ENCODE measurements at regions not wholly inside any gene's neighbourhood (a gene's known extent, or its start where the extent isn't known, plus 50 kb on each side); places are given as distances from the start of the nearest gene placed in this dataset.

GRCh38 chr19:29292562-29292961, 79.6 kb upstream of the UQCRFS1 start:
- TF ChIP-seq, protein P1, sequence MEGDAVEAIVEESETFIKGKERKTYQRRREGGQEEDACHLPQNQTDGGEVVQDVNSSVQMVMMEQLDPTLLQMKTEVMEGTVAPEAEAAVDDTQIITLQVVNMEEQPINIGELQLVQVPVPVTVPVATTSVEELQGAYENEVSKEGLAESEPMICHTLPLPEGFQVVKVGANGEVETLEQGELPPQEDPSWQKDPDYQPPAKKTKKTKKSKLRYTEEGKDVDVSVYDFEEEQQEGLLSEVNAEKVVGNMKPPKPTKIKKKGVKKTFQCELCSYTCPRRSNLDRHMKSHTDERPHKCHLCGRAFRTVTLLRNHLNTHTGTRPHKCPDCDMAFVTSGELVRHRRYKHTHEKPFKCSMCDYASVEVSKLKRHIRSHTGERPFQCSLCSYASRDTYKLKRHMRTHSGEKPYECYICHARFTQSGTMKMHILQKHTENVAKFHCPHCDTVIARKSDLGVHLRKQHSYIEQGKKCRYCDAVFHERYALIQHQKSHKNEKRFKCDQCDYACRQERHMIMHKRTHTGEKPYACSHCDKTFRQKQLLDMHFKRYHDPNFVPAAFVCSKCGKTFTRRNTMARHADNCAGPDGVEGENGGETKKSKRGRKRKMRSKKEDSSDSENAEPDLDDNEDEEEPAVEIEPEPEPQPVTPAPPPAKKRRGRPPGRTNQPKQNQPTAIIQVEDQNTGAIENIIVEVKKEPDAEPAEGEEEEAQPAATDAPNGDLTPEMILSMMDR (IDR thresholded peaks at IDR 0.05): no peak
- Histone ChIP-seq H3K4me1 (no peaks in the 10 kb centered on the region), H3K36me3 (no peaks in the 10 kb centered on the region), H3K9me3 (no peaks in the 10 kb centered on the region), H3K27me3 (no peaks in the 10 kb centered on the region), H3K27ac (no peak overlapping the region), H3K4me3 (no peak overlapping the region)
- no peak for DNase-seq (ENCODE audit: low spot score)

GRCh38 chr19:29293292-29293691, 80.3 kb upstream of the UQCRFS1 start:
- H3K27me3 ChIP-seq: no peaks in the 10 kb centered on the region
- DNase-seq (ENCODE audit: low spot score): no peak

DNA sequence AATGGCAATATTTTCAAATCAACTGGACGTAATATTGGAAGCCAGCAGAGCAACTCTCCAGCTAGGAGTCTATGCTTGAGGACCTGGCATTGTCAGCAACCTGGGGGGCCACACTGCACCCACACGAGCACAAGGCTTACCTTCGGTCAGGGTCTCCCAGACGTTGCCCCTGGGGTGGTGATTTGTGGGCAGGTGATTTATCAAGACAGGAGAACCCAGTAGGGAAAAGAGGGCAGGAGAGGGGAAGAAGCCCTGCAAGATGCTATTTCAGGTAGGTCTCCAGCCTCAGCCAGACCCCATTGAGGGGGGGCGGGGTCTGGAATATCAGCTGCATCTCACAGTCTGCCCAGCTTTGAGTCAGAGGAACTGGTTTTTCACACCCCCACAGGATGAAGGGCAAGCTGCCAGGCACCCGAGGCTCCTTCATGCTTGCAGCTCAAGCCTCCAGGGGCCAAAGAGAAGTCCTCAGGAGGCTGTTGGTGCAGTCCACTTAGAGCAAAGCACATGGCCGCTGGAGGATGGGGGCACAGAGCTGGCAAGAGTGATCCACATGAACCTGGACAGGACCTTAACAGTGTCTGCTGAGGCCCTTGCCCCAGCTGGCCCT, 80.9 kb upstream of the UQCRFS1 start:
- no peak overlapping the region for H3K4me3 ChIP-seq
- TF ChIP-seq, protein P1 (IDR thresholded peaks at IDR 0.05): no peak
- DNase-seq (ENCODE audit: low spot score): no peak
- H3K27ac ChIP-seq: no peak overlapping the region
- no peaks in the 10 kb centered on the region for H3K27me3 ChIP-seq
- no peaks in the 10 kb centered on the region for H3K9me3 ChIP-seq
- H3K36me3 ChIP-seq: no peaks in the 10 kb centered on the region
- H3K4me1 ChIP-seq: no peaks in the 10 kb centered on the region

More at GRCh38 chr19:29293292-29293691, 80.3 kb upstream of the UQCRFS1 start:
- H3K4me1 ChIP-seq: no peaks in the 10 kb centered on the region
- TF ChIP-seq, protein P1 (IDR thresholded peaks at IDR 0.05): no peak
- H3K9me3 ChIP-seq: no peaks in the 10 kb centered on the region
- H3K36me3 ChIP-seq: no peaks in the 10 kb centered on the region
- no peak overlapping the region for H3K27ac ChIP-seq
- no peak overlapping the region for H3K4me3 ChIP-seq

DNA sequence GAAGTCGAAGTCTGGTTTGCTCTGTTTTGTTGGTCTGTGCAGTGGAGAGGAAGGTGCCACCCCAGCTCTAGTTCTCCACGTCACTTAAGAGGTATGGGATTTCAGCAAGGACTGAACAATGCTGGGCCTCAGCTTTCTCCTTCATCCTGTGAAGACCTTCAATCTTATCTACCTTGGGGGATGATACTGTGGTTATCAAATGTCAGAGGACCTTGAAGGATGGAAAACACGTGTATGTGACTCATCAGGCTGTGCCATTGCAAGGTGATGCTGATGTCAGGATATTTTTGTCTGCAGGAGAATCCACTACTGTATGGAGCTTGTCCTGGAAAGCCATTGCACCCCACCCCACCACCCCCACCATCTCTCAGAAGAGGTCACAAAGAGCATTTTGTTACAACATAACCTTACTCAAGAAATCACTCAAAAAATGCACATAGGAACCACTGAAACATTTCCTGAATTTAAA, 81.4 kb upstream of the UQCRFS1 start:
- no peaks in the 10 kb centered on the region for H3K9me3 ChIP-seq
- no peak overlapping the region for H3K4me3 ChIP-seq
- no peaks in the 10 kb centered on the region for H3K27me3 ChIP-seq
- DNase-seq (ENCODE audit: low spot score): no peak
- no peaks in the 10 kb centered on the region for H3K4me1 ChIP-seq
- TF ChIP-seq, protein P1 (IDR thresholded peaks at IDR 0.05): no peak
- H3K27ac ChIP-seq: no peak overlapping the region
- H3K36me3 ChIP-seq: no peaks in the 10 kb centered on the region

DNA sequence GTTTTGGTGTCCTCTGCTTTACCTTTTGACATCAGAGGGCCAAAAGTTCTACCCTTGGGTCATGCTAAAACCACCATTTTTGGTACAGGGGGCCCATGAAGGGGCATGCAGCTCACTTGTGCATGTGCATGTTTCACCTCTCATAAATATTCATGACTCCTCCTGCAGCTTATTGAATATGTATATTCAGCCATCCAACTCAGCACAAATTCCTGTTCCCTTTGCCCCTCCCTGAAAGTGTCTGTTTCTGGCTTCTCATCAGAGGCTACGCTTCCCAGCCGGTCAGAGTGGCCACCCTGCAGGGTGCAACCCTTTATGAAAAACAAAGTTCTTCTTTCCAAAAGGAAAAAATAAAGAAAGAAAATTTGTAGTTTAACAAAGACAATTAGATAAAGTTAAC, 82.3 kb upstream of the UQCRFS1 start:
- no peaks in the 10 kb centered on the region for H3K27me3 ChIP-seq

More for the DNA sequence above, 82.3 kb upstream of the UQCRFS1 start:
- H3K4me3 ChIP-seq: no peak overlapping the region
- TF ChIP-seq, protein P1 (IDR thresholded peaks at IDR 0.05): no peak
- H3K27ac ChIP-seq: no peak overlapping the region
- no peaks in the 10 kb centered on the region for H3K4me1 ChIP-seq
- no peak for DNase-seq (ENCODE audit: low spot score)
- H3K36me3 ChIP-seq: no peaks in the 10 kb centered on the region
- no peaks in the 10 kb centered on the region for H3K9me3 ChIP-seq
